ENCODE measurements at regions not wholly inside any gene's neighbourhood (a gene's known extent, or its start where the extent isn't known, plus 50 kb on each side); places are given as distances from the start of the nearest gene placed in this dataset.
A peak's percentile ranks its signal among the peaks of the same experiment; 100 is the strongest.
"Not testable (repeated sequence)": the region's sequence is repeated elsewhere in the genome, so short reads cannot be mapped to it uniquely, and the experiment has no call there.

DNA sequence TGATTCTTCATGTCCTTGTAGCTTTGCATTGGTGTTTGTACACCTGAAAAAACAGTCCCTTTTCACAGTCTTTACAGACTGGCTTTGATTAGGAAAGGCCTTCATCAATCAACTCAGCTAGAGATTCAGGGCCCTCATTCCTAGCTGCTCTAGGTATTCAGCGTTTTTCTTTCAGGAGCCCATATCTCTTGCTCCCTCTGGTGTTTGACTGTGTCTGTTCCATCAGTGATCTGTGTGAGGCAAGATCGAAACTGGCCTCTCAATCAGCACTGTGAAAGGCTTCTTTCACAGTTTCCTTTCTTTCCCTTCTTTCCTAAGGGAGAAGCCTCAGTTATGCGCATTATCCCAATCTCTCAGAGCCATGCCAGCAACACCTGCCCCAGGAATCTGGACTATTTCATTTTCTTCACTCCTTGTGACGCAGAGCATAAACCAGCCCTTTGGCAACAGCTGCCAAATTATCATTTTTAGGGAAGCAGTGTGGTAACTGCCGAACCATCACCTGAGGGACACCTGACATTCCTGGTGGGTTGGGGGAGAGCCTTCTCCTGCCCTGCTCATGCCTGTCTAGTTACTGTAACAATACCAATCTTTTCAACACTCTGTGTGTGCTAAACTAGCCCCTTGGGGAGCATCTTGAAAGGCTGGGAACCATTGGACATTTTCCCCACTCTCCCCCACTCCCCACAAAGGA, 75.7 kb upstream of the CCDC71L start:
- DNase-seq (ENCODE audit: low spot score), result no peak
- no peak overlapping the region for H3K4me3 ChIP-seq
- TF ChIP-seq, protein P1, sequence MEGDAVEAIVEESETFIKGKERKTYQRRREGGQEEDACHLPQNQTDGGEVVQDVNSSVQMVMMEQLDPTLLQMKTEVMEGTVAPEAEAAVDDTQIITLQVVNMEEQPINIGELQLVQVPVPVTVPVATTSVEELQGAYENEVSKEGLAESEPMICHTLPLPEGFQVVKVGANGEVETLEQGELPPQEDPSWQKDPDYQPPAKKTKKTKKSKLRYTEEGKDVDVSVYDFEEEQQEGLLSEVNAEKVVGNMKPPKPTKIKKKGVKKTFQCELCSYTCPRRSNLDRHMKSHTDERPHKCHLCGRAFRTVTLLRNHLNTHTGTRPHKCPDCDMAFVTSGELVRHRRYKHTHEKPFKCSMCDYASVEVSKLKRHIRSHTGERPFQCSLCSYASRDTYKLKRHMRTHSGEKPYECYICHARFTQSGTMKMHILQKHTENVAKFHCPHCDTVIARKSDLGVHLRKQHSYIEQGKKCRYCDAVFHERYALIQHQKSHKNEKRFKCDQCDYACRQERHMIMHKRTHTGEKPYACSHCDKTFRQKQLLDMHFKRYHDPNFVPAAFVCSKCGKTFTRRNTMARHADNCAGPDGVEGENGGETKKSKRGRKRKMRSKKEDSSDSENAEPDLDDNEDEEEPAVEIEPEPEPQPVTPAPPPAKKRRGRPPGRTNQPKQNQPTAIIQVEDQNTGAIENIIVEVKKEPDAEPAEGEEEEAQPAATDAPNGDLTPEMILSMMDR (IDR thresholded peaks at IDR 0.05), result peak; percentile 35
- H3K27ac ChIP-seq, result peak overlapping the region in 1 of 2 donors; percentile 31

DNA sequence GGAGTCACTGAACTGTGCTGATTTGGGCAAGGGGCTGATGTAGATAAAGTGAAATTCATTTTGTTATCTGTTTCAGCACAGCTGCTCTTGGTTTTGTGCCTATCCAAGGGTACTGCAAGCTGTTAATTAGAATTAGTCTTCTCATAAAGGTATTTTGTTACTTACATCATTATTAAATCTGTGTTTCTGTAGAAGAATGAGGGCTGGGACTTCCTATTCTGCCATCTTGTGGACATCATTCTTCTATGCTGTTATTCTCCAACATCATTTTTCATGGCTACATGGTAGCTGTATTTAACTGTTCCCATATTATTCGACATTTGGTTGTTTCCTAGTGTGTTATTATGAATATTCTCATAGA, 76.2 kb upstream of the CCDC71L start:
- DNase-seq (ENCODE audit: low spot score), result no peak
- Histone ChIP-seq H3K4me3 (no peak overlapping the region), H3K27ac (peak overlapping the region in 1 of 2 donors; percentile 31)
- TF ChIP-seq, protein P1 (IDR thresholded peaks at IDR 0.05), result no peak

DNA sequence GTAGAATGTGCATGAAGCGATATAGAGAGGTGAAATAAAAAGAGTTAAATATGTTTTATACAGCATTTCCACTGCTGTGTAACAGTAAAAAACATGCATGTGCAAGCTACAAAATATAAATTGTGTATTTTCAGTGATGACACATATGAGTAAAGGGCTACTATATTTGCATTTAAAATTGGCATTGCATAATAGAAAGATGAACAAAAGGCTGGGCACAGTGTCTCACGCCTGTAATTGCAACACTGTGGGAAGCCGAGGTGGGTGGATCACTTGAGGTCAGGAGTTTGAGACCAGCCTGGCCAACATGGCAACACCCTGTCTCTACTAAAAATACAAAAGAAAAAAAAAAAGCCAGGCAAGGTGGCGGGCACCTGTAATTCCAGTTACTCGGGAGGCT, 79.8 kb upstream of the CCDC71L start:
- no peak overlapping the region for H3K27ac ChIP-seq
- no peak for DNase-seq (ENCODE audit: low spot score)
- no peak overlapping the region for H3K4me3 ChIP-seq
- TF ChIP-seq, protein P1 (IDR thresholded peaks at IDR 0.05), result no peak

DNA sequence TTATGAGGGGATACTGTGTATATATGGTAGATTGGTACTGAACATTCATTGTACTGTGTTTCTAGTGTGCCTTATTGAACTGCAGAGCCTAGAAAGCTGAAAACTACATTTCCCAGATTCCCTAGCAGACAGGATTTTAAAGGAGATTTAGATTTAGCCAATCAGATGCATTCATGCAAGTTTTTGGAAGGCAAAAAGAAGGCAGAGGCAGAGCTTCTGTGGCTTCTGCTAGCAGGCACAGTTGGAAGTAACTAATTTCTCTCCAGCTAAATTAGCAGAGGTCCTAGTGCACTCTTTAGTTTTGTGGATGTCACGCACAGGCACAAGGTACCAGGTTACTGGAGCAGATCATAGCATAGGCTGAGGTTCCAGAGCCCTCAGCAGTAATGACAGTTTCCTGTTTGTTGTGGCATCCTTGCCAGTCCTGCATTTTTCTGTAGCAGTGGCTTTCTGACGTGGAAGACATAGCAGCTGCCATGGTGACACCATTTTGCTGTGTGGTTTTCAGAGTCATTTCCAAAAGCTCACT, 83.7 kb upstream of the CCDC71L start:
- TF ChIP-seq, protein P1 (IDR thresholded peaks at IDR 0.05), result no peak
- Histone ChIP-seq H3K27ac (no peak overlapping the region), H3K4me3 (no peak overlapping the region)
- DNase-seq (ENCODE audit: low spot score), result no peak

DNA sequence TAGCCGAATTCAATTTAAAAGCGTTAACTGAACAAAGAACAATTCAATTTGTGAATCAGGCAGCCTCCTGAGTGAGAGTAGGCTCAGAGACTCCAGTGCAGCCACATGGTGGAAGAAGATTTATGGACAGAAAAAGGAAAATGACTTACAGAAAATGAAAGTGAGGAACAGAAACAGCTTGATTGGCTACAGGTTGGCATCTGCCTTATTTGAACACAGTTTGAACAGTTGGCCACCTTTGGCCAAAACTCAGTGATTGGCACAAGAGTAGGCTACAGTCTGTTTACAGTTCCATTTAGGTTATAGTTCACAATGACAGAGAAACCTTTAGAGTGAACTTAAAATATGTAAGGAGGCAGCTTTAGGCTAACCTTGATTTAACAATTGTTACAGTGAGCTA, 86.3 kb upstream of the CCDC71L start:
- not testable (repeated sequence) for H3K4me3 ChIP-seq; DNase-seq (ENCODE audit: low spot score)
- H3K27ac ChIP-seq, result peak overlapping the region; percentile 9 to 27

DNA sequence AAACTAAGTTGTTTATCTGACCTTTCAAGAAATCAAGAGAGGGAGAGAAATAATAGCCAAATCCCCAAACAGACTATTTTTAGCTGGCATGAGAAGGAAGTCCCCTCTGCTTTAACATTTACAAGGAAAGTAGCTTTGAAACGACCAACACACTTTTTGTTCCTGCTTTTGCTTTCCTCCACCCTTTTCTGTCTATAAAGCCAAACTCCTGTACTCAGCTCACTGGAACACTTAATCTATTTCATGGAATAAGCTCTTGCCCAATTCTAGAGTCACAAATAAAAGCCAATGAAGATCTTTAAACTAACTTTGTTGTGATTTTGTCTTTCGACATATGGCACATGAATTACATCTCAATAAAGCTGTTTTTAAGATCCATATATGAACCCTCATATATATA, 86.8 kb upstream of the CCDC71L start:
- DNase-seq (ENCODE audit: low spot score), result no peak
- Histone ChIP-seq H3K4me3 (no peak overlapping the region), H3K27ac (peak overlapping the region in 1 of 2 donors; percentile 27)
- TF ChIP-seq, protein P1 (IDR thresholded peaks at IDR 0.05), result no peak

DNA sequence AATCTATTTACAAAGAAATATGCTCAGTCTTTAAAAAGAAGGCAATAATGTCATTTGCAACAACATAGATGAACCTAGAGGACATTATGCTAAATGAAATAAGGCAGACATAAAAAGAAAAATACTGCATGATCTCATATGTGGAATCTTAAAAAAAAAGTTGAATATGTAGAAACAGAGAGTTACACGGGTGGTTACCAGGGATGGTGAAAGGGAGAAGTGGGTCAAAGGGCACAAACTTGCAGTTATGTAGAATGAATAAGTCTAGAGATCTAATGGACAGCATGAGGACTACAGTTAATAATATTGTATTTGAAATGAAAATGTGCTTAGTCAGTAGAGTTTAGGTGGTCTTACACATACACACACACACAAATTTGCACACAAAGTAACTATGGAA, 88.2 kb upstream of the CCDC71L start:
- no peak for DNase-seq (ENCODE audit: low spot score)
- TF ChIP-seq, protein P1 (IDR thresholded peaks at IDR 0.05), result no peak
- H3K27ac ChIP-seq, result no peak overlapping the region

More for the DNA sequence above, 88.2 kb upstream of the CCDC71L start:
- no peak overlapping the region for H3K4me3 ChIP-seq
